ENCODE measurements at regions not wholly inside any gene's neighbourhood (a gene's known extent, or its start where the extent isn't known, plus 50 kb on each side); places are given as distances from the start of the nearest gene placed in this dataset.

DNA sequence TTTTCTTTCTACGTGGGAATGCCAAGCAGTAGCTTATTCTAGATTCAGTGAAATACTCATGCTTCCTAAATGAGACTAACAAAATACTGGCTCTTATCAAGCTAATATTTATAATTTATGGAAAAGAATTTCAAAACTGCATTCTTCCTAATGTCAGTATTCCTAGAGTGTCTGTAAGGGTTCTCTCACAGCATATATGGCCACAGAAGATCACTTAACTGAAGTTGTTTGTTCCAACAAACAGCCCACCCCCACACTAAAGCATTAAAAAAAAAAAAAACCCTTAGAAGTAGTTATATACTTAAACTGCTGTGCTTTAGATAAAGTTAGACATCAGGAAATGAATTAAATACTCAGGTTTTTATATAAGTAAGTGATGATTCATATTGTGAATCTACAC lies 247.7 kb upstream of the HSF2 start:
- Histone ChIP-seq H3K79me2 (ENCODE audit: control insufficient read depth, insufficient read depth, low read length) (no peaks in the 10 kb centered on the region), H3K4me1 (ENCODE audit: control insufficient read depth, insufficient read depth, low read length) (no peaks in the 10 kb centered on the region), H4K20me1 (ENCODE audit: control insufficient read depth, insufficient read depth) (no peaks in the 10 kb centered on the region), H3K4me3 (no peak overlapping the region), H3K9ac (ENCODE audit: control insufficient read depth, insufficient read depth, low read length) (no peak overlapping the region), H3K27me3 (replicated peaks in 1 of 2; ENCODE audit: control insufficient read depth in 2 of 2, insufficient read depth in 2 of 2, low read length in 1 of 2) (no peaks in the 10 kb centered on the region; a peak in 1 of 4 replicates), H2AFZ (ENCODE audit: control insufficient read depth, low read depth, low read length) (no peak overlapping the region), H3K27ac (ENCODE audit: control insufficient read depth, insufficient read depth) (no peak overlapping the region), H3K4me2 (ENCODE audit: control insufficient read depth, insufficient read depth) (no peak overlapping the region), H3K36me3 (ENCODE audit: control insufficient read depth in 2 of 2, insufficient read depth in 2 of 2, low read length in 1 of 2) (no peaks in the 10 kb centered on the region), H3K9me3 (replicated peaks; ENCODE audit: control insufficient read depth, insufficient read depth, low read length) (no peaks in the 10 kb centered on the region)
- DNase-seq (ENCODE audit: low read depth, low spot score), result no peak
- POLR2A ChIA-PET, result no interaction called here
- SMC1A ChIA-PET (ENCODE audit: uncharacterized antibody, unreplicated experiment), result no interaction called here
- RAD21 ChIA-PET (ENCODE audit: unreplicated experiment), result no interaction called here
- in situ Hi-C loops (cut with MboI), result no loop called here
- BruUV-seq (replicated peaks), result no TSS peak
- no peak for TF ChIP-seq TCF12 (IDR thresholded peaks at IDR 0.05; ENCODE audit: low read depth, low read length)
- no peak for TF ChIP-seq MEF2A (IDR thresholded peaks at IDR 0.05; ENCODE audit: insufficient read depth, low read depth, low read length)
- no peak for TF ChIP-seq ZNF207 (IDR thresholded peaks at IDR 0.05; ENCODE audit: borderline replicate concordance)
- TF ChIP-seq KDM1A (IDR thresholded peaks at IDR 0.05; ENCODE audit: borderline replicate concordance), result no peak
- TF ChIP-seq EZH2 (IDR thresholded peaks at IDR 0.05; ENCODE audit: borderline replicate concordance, control insufficient read depth, low read depth, low read length), result no peak
- no peak for TF ChIP-seq CHD2 (IDR thresholded peaks at IDR 0.05; ENCODE audit: borderline replicate concordance, low read depth, low read length)
- intact Hi-C loops (cut with micrococcal nuclease; ENCODE audit: unreplicated experiment), result no loop called here
- no peak for FAIRE-seq
- CTCF ChIA-PET, result interaction anchor here (1.6 kb wide), 1 partner anchor 15 kb away, joined by 4 read pairs; no protein-coding TSS in a partner anchor
- 0% methylated on average over 1 of the region's 1 CpG for WGBS (ENCODE audit: insufficient coverage, insufficient replicate concordance, low lambda C conversion rate, missing lambda C conversion rate)
- no peak for ATAC-seq

- CTCF ChIA-PET, result interaction anchor here (0.5 kb wide), 1 partner anchor 7 kb away, joined by 3 read pairs; no protein-coding TSS in a partner anchor
- Histone ChIP-seq H2AFZ (ENCODE audit: control insufficient read depth, low read depth, low read length) (no peak overlapping the region), H3K4me3 (no peak overlapping the region), H3K27me3 (replicated peaks in 1 of 2; ENCODE audit: control insufficient read depth in 2 of 2, insufficient read depth in 2 of 2, low read length in 1 of 2) (no peaks in the 10 kb centered on the region), H3K4me2 (ENCODE audit: control insufficient read depth, insufficient read depth) (no peak overlapping the region), H4K20me1 (ENCODE audit: control insufficient read depth, insufficient read depth) (no peaks in the 10 kb centered on the region), H3K36me3 (ENCODE audit: control insufficient read depth in 2 of 2, insufficient read depth in 2 of 2, low read length in 1 of 2) (no peaks in the 10 kb centered on the region), H3K4me1 (ENCODE audit: control insufficient read depth, insufficient read depth, low read length) (no peaks in the 10 kb centered on the region), H3K9ac (ENCODE audit: control insufficient read depth, insufficient read depth, low read length) (no peak overlapping the region), H3K9me3 (replicated peaks; ENCODE audit: control insufficient read depth, insufficient read depth, low read length) (no peaks in the 10 kb centered on the region), H3K79me2 (ENCODE audit: control insufficient read depth, insufficient read depth, low read length) (no peaks in the 10 kb centered on the region), H3K27ac (ENCODE audit: control insufficient read depth, insufficient read depth) (no peak overlapping the region)
- BruUV-seq (replicated peaks), result no TSS peak
- RAD21 ChIA-PET (ENCODE audit: unreplicated experiment), result no interaction called here
- WGBS (ENCODE audit: insufficient coverage, insufficient replicate concordance, low lambda C conversion rate, missing lambda C conversion rate), result 9% methylated on average over 3 of the region's 3 CpGs
- DNase-seq (ENCODE audit: low read depth, low spot score) (no peak), ATAC-seq (no peak), FAIRE-seq (no peak)
- SMC1A ChIA-PET (ENCODE audit: uncharacterized antibody, unreplicated experiment), result interaction anchor here (1.0 kb wide), 1 partner anchor 11 kb away, joined by 3 read pairs; no protein-coding TSS in a partner anchor
- in situ Hi-C loops (cut with MboI) (no loop called here), intact Hi-C loops (cut with micrococcal nuclease; ENCODE audit: unreplicated experiment) (no loop called here)
- POLR2A ChIA-PET, result no interaction called here
- TF ChIP-seq, protein P1, sequence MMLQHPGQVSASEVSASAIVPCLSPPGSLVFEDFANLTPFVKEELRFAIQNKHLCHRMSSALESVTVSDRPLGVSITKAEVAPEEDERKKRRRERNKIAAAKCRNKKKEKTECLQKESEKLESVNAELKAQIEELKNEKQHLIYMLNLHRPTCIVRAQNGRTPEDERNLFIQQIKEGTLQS (IDR thresholded peaks at IDR 0.05; ENCODE audit: borderline replicate concordance, extremely low read depth, low read depth, low read length), result no peak
- TF ChIP-seq HDAC6 (IDR thresholded peaks at IDR 0.05; ENCODE audit: unreplicated experiment), result no peak
- TF ChIP-seq TAF1 (IDR thresholded peaks at IDR 0.05; ENCODE audit: borderline replicate concordance, low read depth, low read length), result no peak
- TF ChIP-seq EP300 (IDR thresholded peaks at IDR 0.05; ENCODE audit: borderline replicate concordance in 1 of 2, control insufficient read depth in 1 of 2, low read depth in 2 of 2, low read length in 2 of 2), result no peak
- no peak for TF ChIP-seq CBX5 (IDR thresholded peaks at IDR 0.05; ENCODE audit: low read depth)
- no peak for TF ChIP-seq JUNB (IDR thresholded peaks at IDR 0.05)
- no peak for TF ChIP-seq GABPA (IDR thresholded peaks at IDR 0.05; ENCODE audit: low read depth)
- no peak for TF ChIP-seq SKIL (IDR thresholded peaks at IDR 0.05; ENCODE audit: low read depth, poor library complexity, severe bottlenecking)
Observed at GRCh38 chr6:122153557-122153956, 245.9 kb upstream of the HSF2 start.

All from GM12878 (cell line).